ENCODE measurements at regions not wholly inside any gene's neighbourhood (a gene's known extent, or its start where the extent isn't known, plus 50 kb on each side); places are given as distances from the start of the nearest gene placed in this dataset.
"Not testable (repeated sequence)": the region's sequence is repeated elsewhere in the genome, so short reads cannot be mapped to it uniquely, and the experiment has no call there.

GRCh38 chr7:52695973-52696595 is 339.3 kb upstream of the POM121L12 start:
- no peak for DNase-seq

DNA sequence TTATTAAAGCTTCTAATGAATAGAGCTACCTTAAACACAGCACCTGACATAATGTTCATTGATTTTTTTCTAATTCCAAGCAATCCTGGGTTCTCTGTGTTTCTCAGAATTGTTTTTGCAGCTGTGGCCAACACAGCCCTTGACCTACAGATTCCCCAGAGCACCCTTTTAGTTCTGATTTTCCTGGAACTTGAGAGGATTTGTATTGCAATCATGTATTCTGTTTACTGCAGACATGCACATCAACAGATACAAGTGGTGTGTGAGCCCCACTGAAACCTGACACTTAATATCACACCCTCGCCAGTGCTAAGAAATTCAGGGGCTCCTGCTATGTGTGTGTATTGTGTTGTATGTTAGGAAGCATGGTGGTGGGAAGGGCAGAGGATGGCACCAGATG is 344.2 kb upstream of the POM121L12 start:
- no peak for DNase-seq

DNA sequence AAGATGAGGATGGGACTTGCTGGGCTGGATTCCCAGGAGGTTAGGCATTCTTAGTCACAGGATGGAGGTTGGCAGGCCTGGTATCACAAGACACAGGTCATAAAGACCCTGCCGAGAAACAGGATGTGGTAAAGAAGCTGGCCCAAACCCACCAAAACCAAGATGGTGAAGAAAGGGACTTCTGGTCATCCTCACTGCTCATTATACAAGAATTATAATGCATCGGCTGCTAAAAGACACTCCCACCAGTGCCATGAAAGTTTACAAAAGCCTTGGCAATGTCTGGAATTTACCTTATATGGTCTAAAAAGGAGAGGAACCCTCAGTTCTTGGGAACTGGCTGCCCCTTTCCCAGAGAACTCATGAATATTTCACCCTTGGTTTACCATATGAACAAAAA is 345.5 kb upstream of the POM121L12 start:
- DNase-seq: no peak

DNA sequence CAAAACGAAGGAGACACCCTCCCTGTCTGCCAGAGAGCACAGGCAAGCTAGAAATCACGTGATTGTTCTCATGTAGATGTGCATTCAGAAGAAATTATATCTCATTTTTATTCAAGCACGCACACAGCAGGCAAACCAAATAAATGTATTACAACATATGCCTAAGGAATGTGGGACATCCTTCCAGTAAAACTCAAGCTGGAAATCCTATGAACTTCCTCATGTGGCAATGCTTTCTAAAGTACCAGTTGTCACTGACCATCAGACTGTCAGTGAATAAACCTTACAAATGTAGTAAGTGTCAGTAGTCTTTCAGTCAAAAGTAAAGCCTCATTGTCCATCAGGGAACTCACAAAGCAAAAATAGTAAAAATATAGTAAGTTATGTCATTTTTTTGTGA is 350.1 kb upstream of the POM121L12 start:
- DNase-seq: no peak

DNA sequence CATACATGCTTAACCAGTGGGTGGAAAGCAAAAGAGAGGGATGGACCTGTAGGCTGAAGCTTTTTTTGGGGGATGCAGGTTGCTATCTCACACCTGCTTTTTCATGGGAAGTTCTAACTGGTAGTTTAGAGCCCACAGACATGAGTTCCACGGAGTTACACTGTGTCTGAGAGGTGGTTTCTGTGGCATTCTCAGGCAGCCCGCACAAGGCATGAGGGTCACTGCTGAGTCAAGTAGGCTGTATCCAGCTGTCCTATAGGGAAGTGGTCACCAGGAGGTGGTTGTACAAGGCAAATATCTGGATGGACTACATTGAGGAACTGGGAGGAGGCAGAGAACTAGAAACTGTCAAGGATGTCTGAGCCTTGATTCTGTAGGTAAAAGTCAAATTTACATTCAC is 351.0 kb upstream of the POM121L12 start:
- DNase-seq: no peak

DNA sequence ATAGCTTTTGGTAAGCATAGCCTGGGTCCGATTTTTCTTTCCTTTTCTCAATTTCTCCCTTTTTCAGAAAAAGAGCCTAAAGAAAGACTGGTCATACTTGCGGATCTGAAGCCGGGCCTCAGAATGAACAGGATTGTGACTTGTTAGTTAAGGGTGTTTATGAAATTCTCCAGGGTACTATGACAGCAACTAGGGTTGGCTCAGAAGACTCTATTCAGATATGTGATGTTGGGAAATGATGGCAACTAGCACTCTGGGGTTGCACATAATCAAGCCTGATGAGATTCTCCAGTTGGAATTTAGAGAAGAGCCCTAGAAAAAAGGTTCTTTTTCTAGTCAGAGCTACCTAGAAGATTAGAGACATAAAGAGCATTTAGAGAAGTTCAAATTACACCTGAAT is 352.4 kb upstream of the POM121L12 start:
- no peak for DNase-seq

DNA sequence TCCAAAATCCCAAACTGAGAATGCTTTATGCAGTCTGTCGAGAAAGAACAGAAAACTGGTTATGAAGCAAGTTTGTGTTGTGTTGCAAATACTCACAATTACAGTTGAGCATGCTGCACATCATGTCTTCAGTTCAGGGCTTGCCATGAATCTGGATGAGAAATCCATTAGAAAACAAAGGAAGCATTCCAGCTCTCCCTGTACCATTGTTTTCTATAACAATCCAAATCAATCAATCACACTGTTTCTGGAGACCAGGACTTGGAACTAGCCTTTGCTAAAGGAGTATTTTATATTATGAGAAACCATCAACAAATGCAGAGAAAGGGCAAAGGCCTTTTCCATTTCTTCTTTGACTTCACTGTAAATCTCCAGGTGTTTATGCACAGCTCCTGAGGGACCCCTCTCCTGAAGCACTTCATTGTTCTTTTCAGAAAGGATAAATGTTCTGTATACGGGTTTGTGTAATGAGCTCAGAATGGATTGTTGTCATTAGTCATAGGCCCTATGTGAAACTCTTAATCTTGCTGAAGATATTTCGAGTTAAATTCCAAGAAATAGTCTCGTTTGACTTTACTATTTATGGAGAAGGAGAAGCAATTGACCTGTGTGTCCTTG is 364.7 kb upstream of the POM121L12 start:
- DNase-seq: no peak

DNA sequence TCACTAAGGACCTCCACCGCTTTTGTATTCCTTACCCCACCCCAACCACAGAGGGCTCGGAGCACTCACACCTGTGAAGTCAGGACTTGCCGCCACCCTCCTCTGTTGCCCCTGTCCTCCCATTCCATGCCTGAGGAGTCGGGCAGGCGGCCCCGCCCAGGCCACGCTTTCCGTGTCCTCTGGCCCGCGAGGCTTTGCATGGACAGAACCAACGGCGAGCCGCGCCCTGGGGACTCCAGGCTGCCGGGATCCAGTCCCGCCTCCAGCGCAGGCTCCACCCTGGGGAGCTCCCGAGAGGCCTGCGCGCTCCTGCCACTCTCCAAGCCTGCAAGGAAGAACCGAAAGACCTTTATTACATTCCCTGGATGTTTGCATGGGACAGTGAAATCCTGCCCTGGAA is 366.4 kb upstream of the POM121L12 start:
- DNase-seq: no peak

- no peak for DNase-seq
These were observed 367.0 kb upstream of the POM121L12 start for GRCh38 chr7:52668435-52668834.

DNA sequence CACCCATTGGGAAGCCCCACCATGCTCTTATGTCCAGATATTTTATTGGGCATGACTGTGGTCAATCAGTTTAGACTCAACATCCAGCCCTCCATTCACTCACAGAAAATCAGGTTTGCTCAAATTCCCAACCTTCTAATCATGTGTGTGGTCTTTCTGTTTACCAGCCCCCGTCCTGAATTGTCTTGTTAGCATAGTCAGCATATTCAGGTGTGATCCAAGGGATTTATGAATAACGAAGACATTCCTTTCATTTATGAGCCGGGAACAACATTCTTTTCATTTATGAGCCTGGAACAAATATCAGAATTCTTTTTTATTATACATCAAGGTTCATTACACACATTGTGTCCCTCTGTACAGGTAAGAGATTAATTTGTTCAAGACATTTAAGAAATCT is 376.3 kb upstream of the POM121L12 start:
- no peak for DNase-seq

GRCh38 chr7:52656098-52656497 is 379.3 kb upstream of the POM121L12 start:
- no peak for DNase-seq

- no peak for DNase-seq
These were observed 382.8 kb upstream of the POM121L12 start for GRCh38 chr7:52652621-52653020.

- no peak for DNase-seq
These were observed 386.6 kb upstream of the POM121L12 start for GRCh38 chr7:52648872-52649271.

DNA sequence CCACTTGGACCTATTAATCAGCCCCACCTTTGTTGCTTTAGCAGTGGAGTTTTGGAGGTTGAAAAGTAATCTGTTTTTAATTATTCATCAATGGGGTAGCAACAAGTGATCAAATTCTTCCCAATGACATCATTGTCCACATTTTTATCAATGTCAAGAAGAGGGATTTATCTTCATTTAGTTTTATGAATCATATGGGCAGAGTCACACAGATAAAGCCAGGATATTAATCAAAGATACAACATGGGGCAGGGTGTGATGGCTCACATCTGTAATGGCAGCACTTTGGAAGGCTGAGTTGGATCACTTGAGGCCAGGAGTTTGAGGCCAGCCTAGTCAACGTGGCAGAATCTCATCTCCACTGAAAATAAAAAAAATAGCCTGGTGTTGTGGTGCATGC is 388.4 kb upstream of the POM121L12 start:
- DNase-seq: no peak

DNA sequence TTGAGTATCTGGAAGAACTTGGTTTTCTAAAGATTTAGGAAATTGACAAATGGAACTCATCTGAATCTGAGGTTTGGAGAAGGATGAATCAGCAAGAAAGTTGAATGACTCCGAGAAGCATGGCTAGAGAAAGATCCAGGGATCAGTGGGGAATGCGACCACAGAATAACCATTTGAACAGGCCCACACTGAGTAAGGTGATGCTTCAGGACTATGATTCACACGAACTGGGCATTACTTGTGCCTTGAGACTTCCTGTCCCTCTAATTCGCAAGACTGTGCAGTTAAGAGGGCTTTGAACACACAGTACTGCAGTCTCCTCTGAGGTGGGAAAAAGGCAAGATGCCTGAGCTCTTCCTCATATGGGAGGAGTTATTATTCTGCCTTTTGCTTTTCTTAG is 395.5 kb upstream of the POM121L12 start:
- DNase-seq: no peak

DNA sequence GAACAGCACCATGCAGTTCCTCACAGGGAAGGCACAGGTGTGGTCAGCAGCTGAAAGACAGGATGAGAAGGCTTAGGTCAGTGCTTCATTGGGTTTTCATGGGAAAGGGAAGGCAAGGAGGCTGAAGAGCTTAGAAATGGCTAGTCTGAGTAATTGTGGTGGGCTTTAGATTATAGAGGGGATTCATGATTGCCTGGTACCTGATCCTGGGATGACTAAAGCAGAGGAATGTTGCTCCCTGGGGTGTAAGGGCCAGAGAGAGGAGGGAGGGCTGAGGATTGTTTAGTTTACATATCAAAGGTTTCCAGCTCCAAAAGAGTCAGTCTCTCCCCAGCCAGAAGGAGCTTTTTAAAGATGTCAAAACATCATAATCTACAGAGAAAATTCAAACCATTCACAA is 396.3 kb upstream of the POM121L12 start:
- no peak for DNase-seq

GRCh38 chr7:52635021-52635420 is 400.4 kb upstream of the POM121L12 start:
- no peak for DNase-seq

DNA sequence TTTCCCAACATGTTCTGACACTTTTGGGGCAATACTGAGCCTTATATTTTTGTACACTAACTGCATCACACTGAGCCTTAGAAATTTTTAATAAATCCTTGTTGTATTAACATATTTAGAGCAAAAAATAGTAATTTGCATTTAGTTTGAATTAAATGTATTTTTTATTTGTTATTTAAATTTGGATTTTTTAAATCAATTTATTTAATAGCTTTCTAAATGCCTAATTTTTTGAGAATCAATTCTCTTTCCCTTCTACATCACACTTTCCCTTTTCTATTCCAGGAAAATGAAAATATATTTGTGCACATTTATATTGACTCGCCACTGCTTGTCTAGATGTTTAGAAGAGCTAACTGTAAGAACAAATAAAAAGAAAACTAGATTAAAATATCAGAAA is 414.6 kb upstream of the POM121L12 start:
- DNase-seq: no peak

- no peak for DNase-seq
These were observed 418.9 kb upstream of the POM121L12 start for GRCh38 chr7:52616552-52616951.

DNA sequence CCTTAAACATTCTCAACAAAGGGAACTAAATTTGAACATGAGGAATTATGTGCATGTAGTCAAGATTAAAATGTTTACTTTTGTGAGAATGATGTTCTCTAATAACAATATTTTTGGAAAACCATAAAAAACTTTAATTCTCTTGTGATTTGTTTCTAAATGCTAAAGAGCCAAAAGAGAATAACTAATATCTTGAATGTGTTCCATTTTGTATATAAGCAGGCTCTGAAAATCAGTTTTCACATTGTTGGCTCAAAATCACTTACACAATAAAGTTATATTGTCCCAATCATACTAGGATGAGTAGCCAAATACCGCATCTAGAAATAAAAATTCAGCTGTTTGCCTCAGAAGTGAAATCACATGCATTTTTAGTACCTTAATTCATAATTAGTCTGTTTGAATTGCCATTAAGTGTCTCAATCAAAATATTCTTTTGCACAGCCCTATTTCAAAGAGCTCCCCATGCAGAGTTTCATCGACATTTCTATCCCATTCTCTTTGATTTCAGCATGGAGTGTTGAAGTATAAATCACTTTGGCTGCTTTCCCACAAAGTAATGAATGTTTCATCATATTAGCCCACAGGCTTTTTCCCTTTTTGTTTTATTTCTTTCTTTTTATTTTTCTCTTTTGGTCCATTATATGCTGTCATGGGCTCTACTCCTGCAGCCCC is 420.3 kb upstream of the POM121L12 start:
- DNase-seq: no peak

DNA sequence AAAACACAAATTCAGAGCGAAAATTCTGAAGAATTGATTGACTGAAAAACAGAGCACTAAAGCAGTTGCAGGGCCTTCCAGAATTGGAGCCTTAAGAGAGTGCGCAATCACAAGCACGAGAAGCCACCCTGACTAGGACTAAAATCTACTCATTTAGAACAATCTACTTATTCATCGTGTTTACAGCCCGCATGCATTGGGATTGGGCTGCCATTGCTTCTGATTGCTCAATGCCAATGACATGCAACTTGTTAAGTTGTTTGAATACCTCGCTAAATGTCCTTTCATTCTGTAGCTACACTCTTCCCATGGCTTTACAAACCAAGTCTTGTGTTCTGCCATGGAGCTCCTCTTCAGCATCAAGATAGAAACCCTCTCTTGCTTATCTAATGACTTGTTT is 425.9 kb upstream of the POM121L12 start:
- DNase-seq: no peak

GRCh38 chr7:52592698-52593097 is 442.7 kb upstream of the POM121L12 start:
- DNase-seq: no peak

DNA sequence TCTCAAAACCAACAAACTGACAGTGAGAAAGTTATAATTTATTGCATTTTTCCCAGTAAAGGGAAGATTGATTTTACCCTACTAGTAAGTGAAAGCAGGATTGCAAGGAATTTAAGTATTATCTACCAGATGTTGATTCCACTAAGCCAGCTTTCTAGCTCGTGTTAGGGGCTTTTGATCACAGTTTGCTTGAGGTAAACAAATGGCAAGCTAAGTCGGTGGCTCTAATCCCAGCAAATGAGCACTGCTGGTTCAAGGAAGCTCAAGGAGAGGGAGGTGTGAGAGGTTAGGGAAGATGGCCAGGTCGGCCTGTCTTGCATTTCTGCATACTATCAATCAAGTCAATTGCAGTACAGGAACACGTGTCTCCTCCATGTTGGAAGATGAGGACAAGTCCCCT is 448.7 kb upstream of the POM121L12 start:
- no peak for DNase-seq

- no peak for DNase-seq
These were observed 451.4 kb upstream of the POM121L12 start for GRCh38 chr7:52584041-52584440.

DNA sequence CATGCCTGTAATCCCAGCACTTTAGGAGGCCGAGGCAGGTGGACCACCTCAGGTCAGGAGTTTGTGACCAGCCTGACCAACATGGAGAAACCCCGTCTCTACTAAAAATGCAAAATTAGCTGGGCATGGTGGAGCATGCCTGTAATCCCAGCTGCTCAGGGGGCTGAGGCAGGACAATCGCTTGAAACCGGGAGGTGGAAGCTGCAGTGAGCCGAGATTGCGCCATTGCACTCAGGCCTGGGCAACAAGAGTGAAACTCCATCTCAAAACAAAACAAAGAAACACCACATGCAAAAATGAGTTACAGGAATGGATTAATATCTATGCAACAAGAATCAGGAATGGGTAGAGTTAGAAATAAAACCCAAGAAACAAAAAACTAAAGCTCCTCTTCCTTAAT is 462.3 kb upstream of the POM121L12 start:
- DNase-seq: not testable (repeated sequence)
